ENCODE measurements at regions not wholly inside any gene's neighbourhood (a gene's known extent, or its start where the extent isn't known, plus 50 kb on each side); places are given as distances from the start of the nearest gene placed in this dataset.
"Not testable (repeated sequence)": the region's sequence is repeated elsewhere in the genome, so short reads cannot be mapped to it uniquely, and the experiment has no call there.

- not testable (repeated sequence) for TF ChIP-seq POLR2A (IDR thresholded peaks at IDR 0.05; ENCODE audit: low read length); GATA1 (IDR thresholded peaks at IDR 0.05; ENCODE audit: low read depth, low read length)
These were observed 2021.7 kb upstream of the LRRTM1 start for GRCh38 chr2:82326180-82326767.
